ENCODE measurements at regions not wholly inside any gene's neighbourhood (a gene's known extent, or its start where the extent isn't known, plus 50 kb on each side); places are given as distances from the start of the nearest gene placed in this dataset.
"Not testable (repeated sequence)": the region's sequence is repeated elsewhere in the genome, so short reads cannot be mapped to it uniquely, and the experiment has no call there.

DNA sequence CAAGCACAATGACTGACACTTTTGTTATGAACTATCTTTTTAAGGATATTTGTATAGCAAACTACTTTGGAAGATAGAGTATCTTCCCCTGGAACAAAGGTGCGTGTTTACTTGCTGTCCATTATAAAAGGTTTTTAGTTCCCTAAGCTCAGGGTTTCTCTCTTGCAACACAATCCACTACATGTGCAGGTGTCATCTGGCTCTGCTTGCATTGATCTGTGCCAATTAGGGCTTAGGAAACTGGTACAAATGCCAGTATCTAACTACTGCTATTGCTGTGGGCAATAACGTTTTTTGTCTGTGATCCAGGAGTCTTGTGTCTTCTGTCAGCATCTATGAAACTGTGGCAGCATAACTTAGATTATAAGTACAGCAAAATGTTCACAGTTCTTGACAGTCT, 68.3 kb upstream of the ABCD3 start:
- TF ChIP-seq, protein P1, sequence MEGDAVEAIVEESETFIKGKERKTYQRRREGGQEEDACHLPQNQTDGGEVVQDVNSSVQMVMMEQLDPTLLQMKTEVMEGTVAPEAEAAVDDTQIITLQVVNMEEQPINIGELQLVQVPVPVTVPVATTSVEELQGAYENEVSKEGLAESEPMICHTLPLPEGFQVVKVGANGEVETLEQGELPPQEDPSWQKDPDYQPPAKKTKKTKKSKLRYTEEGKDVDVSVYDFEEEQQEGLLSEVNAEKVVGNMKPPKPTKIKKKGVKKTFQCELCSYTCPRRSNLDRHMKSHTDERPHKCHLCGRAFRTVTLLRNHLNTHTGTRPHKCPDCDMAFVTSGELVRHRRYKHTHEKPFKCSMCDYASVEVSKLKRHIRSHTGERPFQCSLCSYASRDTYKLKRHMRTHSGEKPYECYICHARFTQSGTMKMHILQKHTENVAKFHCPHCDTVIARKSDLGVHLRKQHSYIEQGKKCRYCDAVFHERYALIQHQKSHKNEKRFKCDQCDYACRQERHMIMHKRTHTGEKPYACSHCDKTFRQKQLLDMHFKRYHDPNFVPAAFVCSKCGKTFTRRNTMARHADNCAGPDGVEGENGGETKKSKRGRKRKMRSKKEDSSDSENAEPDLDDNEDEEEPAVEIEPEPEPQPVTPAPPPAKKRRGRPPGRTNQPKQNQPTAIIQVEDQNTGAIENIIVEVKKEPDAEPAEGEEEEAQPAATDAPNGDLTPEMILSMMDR (IDR thresholded peaks at IDR 0.05; ENCODE audit: extremely low read depth, insufficient read depth, missing control alignments) = no peak
- in situ Hi-C loops (cut with MboI; ENCODE audit: low pct_unique_long_range_greater_than_20kb, low sequenced_read_pairs, unreplicated experiment) = loop anchor here (25.0 kb wide), 1 partner anchor 462 kb away; the partner anchor contains the start of gene SLC44A3
- no peak for DNase-seq (ENCODE audit: low spot score)

DNA sequence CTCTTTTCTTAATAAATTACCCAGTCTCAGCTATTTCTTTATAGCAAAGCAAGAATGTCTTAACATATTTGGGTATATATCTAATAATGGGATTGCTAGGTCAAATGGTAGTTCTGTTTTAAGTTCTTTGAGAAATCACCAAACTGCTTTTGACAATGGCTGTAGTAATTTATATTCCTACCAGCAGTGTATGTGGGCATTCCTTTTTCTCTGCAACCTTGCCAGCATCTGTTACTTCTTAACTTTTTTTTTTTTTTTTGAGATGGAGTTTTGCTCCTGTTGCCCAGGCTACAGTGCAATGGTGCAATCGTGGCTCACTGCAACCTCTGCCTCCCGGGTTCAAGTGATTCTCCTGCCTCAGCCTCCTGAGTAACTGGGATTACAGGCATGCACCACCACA, 69.8 kb upstream of the ABCD3 start:
- not testable (repeated sequence) for DNase-seq (ENCODE audit: low spot score)
- in situ Hi-C loops (cut with MboI; ENCODE audit: low pct_unique_long_range_greater_than_20kb, low sequenced_read_pairs, unreplicated experiment) = loop anchor here (25.0 kb wide), 1 partner anchor 464 kb away; the partner anchor contains the start of gene SLC44A3

GRCh38 chr1:94345148-94345721, 73.0 kb upstream of the ABCD3 start:
- in situ Hi-C loops (cut with MboI; ENCODE audit: low pct_unique_long_range_greater_than_20kb, low sequenced_read_pairs, unreplicated experiment) = loop anchor here (25.0 kb wide), 1 partner anchor 467 kb away; the partner anchor contains the start of gene SLC44A3
- DNase-seq (ENCODE audit: low spot score) = no peak
- TF ChIP-seq, protein P1 (IDR thresholded peaks at IDR 0.05; ENCODE audit: extremely low read depth, insufficient read depth, missing control alignments) = no peak

- TF ChIP-seq, protein P1 (IDR thresholded peaks at IDR 0.05; ENCODE audit: extremely low read depth, insufficient read depth, missing control alignments) = no peak
- in situ Hi-C loops (cut with MboI; ENCODE audit: low pct_unique_long_range_greater_than_20kb, low sequenced_read_pairs, unreplicated experiment) = loop anchor here (25.0 kb wide), 1 partner anchor 470 kb away; the partner anchor contains the start of gene SLC44A3
- no peak for DNase-seq (ENCODE audit: low spot score)
These were observed 75.8 kb upstream of the ABCD3 start for GRCh38 chr1:94342416-94342815.

DNA sequence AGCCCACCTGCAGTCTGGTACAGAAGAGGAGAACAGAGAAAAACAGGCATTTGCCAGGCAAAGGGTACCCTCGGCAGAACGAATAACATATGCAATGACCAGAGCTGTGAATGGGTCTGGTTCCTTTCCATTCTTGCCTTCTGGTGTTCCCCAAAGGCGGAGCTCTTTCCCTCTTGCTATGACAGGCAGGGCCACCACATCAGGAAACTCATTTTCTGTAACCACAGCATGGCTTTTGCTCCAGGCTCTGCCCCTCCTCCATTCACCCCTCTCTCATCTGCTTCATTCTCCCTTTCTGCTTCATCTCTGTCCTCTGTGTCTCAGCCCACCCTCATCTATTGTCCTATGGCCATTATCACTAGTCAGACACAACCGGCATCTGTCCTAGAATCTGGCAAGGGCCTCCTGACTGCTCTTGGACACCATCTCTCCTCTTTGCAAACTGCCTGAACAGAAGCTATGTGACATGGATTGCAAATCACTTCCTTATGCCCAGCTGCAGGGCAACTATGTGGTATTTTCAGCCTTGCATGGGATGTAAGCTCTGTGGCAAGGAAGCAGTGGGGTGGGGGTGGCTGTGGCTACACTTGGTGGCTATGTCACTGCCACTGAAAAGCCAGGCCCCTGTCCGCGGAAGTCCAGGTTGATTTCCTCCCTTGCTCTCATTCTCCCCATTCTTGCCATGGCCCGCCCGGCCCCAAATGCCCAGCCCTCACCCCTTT, 78.8 kb upstream of the ABCD3 start:
- TF ChIP-seq, protein P1 (IDR thresholded peaks at IDR 0.05; ENCODE audit: extremely low read depth, insufficient read depth, missing control alignments) = no peak
- DNase-seq (ENCODE audit: low spot score) = no peak
- in situ Hi-C loops (cut with MboI; ENCODE audit: low pct_unique_long_range_greater_than_20kb, low sequenced_read_pairs, unreplicated experiment) = loop anchor here (10.0 to 25.0 kb wide), 2 partner anchors 275 to 473 kb away; partner anchors contain the start of gene SLC44A3

- DNase-seq (ENCODE audit: low spot score) = no peak
- in situ Hi-C loops (cut with MboI; ENCODE audit: low pct_unique_long_range_greater_than_20kb, low sequenced_read_pairs, unreplicated experiment) = loop anchor here (10.0 to 25.0 kb wide), 2 partner anchors 272 to 475 kb away; partner anchors contain the start of gene SLC44A3
- TF ChIP-seq, protein P1 (IDR thresholded peaks at IDR 0.05; ENCODE audit: extremely low read depth, insufficient read depth, missing control alignments) = no peak
These were observed 81.2 kb upstream of the ABCD3 start for GRCh38 chr1:94336991-94337390.

DNA sequence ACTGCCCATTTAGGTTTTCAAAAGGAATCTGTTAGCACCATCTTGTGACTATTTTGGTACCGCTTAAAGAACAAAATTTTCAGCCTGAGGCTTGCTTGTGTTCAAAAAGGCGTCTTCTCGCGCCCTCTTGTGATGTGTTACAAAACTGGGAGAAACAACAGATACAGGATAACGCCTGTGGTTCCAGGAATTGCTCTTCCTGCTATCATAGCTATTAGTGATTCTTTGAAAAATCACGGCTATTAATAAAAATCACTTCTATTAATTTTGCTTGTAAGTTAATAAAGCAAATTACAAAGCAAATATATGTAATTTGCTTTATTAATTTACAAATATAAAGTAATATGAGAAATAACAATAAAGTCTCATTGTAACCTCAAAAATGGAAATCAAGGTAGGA, 82.2 kb upstream of the ABCD3 start:
- TF ChIP-seq, protein P1 (IDR thresholded peaks at IDR 0.05; ENCODE audit: extremely low read depth, insufficient read depth, missing control alignments) = peak; percentile 78
- peak; percentile 34 for DNase-seq (ENCODE audit: low spot score)
- in situ Hi-C loops (cut with MboI; ENCODE audit: low pct_unique_long_range_greater_than_20kb, low sequenced_read_pairs, unreplicated experiment) = loop anchor here (10.0 to 25.0 kb wide), 2 partner anchors 271 to 476 kb away; partner anchors contain the start of gene SLC44A3

Data from GM13977 (cell line).